CD4-positive, alpha-beta T cell treated with Interleukin-21 for 1 hour (primary cell): ENCODE measurements at regions not wholly inside any gene's neighbourhood (a gene's known extent, or its start where the extent isn't known, plus 50 kb on each side); places are given as distances from the start of the nearest gene placed in this dataset.
"Not testable (repeated sequence)": the region's sequence is repeated elsewhere in the genome, so short reads cannot be mapped to it uniquely, and the experiment has no call there.

Source experiments
- DNase-seq: peaks from one replicate; pipeline ENCODE4 v3.0.0-alpha.2; 2020

- DNase-seq: not testable (repeated sequence)
These were observed 54.7 kb downstream of the OR4M2 start for GRCh38 chr15:22134941-22135566.

GRCh38 chr15:22137572-22137971 is 57.2 kb downstream of the OR4M2 start:
- DNase-seq: not testable (repeated sequence)

GRCh38 chr15:22141106-22141505 is 60.8 kb downstream of the OR4M2 start:
- not testable (repeated sequence) for DNase-seq

GRCh38 chr15:22148109-22148508 is 67.8 kb downstream of the OR4M2 start:
- DNase-seq: not testable (repeated sequence)

- DNase-seq: not testable (repeated sequence)
These were observed 77.9 kb downstream of the OR4M2 start for GRCh38 chr15:22158243-22158642.

- DNase-seq: not testable (repeated sequence)
These were observed 80.0 kb downstream of the OR4M2 start for GRCh38 chr15:22160283-22160682.

GRCh38 chr15:22160741-22161140 is 80.4 kb downstream of the OR4M2 start:
- DNase-seq: not testable (repeated sequence)

- DNase-seq: not testable (repeated sequence)
These were observed 81.1 kb downstream of the OR4M2 start for GRCh38 chr15:22161398-22161797.

GRCh38 chr15:22163715-22164114 is 83.4 kb downstream of the OR4M2 start:
- DNase-seq: not testable (repeated sequence)

GRCh38 chr15:22167521-22167920 is 87.2 kb downstream of the OR4M2 start:
- DNase-seq: not testable (repeated sequence)

- not testable (repeated sequence) for DNase-seq
These were observed 93.0 kb downstream of the OR4M2 start for GRCh38 chr15:22173029-22173998.

GRCh38 chr15:22174088-22174487 is 93.8 kb downstream of the OR4M2 start:
- DNase-seq: not testable (repeated sequence)

GRCh38 chr15:22177965-22178364 is 97.6 kb downstream of the OR4M2 start:
- not testable (repeated sequence) for DNase-seq

GRCh38 chr15:22178438-22178837 is 98.1 kb downstream of the OR4M2 start:
- not testable (repeated sequence) for DNase-seq

GRCh38 chr15:22179043-22179442 is 98.7 kb downstream of the OR4M2 start:
- not testable (repeated sequence) for DNase-seq

GRCh38 chr15:22180611-22181010 is 100.3 kb downstream of the OR4M2 start:
- DNase-seq: not testable (repeated sequence)

- DNase-seq: not testable (repeated sequence)
These were observed 104.4 kb downstream of the OR4M2 start for GRCh38 chr15:22184678-22185077.

- not testable (repeated sequence) for DNase-seq
These were observed 106.7 kb downstream of the OR4M2 start for GRCh38 chr15:22186846-22187532.

GRCh38 chr15:22191818-22192217 is 111.5 kb downstream of the OR4M2 start:
- DNase-seq: not testable (repeated sequence)

GRCh38 chr15:22194739-22195617 is 114.7 kb downstream of the OR4M2 start:
- not testable (repeated sequence) for DNase-seq

- DNase-seq: not testable (repeated sequence)
These were observed 116.1 kb downstream of the OR4M2 start for GRCh38 chr15:22196423-22196822.

GRCh38 chr15:22200417-22200816 is 120.1 kb downstream of the OR4M2 start:
- not testable (repeated sequence) for DNase-seq
